GM20000 (cell line): ENCODE measurements at regions not wholly inside any gene's neighbourhood (a gene's known extent, or its start where the extent isn't known, plus 50 kb on each side); places are given as distances from the start of the nearest gene placed in this dataset.

Experiments
- DNase-seq: peaks from one replicate; pipeline ENCODE4 v3.0.0; 2012; ENCODE audit warnings: low spot score
- TF ChIP-seq, protein P1 (sequence below): IDR thresholded peaks from 2 replicates; pipeline ENCODE4 v1.5.1; 2012; ENCODE audit warnings: mild to moderate bottlenecking, control low read depth; ENCODE audit errors: extremely low read depth, missing control alignments

DNA sequence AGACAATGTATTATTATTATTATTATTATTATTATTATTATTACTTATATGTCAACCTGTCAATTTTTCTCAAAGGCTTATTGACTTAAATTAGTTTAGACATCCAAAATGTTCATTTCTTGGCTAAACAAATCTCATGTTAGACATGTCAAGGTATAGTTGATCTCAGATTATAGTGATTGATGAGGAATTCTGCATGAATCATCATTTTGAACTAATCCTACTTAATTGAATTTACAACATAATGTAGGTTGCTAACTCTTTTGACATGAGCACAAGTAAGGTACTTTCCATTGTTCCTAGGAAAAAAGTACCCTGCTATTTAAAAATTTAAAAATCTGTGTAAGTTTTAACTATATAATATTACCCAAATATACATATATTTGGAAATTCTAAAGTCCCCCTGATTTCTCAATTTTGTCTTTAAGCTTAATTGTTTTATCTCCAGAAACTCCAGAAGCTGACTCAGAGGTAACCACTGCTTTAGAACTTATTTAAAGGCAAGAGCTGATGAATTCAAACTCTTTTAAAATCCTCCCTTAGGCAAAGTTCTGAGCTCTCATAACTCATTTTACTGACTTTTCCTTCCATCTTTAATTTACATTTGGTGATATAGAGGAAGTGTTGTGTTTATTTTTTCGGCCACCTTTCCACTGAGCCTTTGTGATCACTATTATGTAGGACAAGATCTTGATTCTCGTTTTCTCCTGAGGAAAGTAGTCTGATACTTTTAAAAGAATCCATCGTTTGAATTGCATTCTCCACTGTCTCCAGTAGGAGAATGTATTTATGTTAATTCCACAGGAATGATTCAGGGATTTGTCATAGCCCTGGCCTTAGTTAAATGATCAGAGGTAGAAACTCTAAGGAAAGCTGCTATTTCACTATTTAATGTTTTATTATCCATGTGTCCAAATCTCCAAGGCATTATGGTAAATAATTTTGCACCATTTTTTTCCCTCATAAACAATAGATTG lies 1304.5 kb downstream of the AACS start:
- TF ChIP-seq, protein P1, sequence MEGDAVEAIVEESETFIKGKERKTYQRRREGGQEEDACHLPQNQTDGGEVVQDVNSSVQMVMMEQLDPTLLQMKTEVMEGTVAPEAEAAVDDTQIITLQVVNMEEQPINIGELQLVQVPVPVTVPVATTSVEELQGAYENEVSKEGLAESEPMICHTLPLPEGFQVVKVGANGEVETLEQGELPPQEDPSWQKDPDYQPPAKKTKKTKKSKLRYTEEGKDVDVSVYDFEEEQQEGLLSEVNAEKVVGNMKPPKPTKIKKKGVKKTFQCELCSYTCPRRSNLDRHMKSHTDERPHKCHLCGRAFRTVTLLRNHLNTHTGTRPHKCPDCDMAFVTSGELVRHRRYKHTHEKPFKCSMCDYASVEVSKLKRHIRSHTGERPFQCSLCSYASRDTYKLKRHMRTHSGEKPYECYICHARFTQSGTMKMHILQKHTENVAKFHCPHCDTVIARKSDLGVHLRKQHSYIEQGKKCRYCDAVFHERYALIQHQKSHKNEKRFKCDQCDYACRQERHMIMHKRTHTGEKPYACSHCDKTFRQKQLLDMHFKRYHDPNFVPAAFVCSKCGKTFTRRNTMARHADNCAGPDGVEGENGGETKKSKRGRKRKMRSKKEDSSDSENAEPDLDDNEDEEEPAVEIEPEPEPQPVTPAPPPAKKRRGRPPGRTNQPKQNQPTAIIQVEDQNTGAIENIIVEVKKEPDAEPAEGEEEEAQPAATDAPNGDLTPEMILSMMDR: no peak
- DNase-seq: no peak

- DNase-seq: no peak
- TF ChIP-seq, protein P1: no peak
Measured at GRCh38 chr12:126383506-126383905, 1318.3 kb downstream of the AACS start.

DNA sequence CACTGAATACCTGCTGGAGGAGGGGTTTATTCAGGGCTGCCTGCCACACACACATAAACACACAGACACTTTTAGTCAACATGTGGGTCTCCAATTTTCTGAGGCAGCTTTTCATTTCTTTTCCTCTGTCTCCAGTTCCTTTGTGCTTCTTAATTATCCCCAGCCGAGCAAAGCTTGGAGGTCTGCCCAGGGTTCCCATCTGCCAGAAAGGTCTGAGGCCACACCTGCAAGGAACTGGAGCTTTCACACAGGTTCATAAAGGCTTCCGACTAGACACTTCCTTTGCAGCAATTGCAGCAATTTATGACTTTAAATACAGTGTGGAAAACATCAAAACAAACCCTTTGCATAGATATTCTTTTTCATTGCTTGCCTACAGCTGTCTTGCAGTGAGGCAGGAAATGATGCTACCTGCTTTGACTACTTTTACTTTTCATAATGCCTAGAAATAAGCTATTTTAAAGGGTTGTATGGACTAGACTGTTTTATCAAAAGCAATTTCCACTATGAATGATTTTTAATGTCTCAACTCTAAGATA lies 1318.9 kb downstream of the AACS start:
- TF ChIP-seq, protein P1: no peak
- no peak for DNase-seq

- DNase-seq: no peak
- TF ChIP-seq, protein P1: no peak
Measured at GRCh38 chr12:126385785-126386184, 1320.5 kb downstream of the AACS start.

DNA sequence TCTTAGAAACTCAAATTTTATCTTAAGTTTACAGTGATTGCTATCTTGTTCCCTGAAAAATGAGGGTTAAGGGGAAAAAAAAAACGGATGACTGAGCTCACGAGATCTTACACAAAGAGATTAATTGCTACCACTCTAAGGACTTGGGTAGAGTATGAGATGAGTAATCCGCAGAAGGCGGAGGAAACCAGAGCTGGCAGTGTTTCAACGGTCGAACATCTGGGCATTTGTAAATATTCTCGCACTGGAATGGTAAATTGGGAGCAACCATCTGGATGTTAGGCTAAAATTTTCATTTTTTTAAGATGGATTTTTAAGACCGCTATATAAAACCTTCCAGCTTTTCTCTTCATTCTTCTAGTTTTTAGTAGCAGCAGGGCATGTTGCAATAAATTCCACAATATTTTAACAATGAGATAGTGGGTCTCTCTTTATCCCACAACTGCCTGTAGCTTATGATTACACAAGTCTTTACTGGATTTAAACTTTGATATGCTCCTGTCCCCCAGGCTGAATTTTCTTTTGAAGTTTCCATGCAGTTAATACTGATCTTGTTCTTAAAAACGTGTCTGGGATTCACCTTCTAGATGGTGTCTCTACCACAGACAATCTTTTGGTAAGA lies 1324.1 kb downstream of the AACS start:
- TF ChIP-seq, protein P1: no peak
- no peak for DNase-seq

DNA sequence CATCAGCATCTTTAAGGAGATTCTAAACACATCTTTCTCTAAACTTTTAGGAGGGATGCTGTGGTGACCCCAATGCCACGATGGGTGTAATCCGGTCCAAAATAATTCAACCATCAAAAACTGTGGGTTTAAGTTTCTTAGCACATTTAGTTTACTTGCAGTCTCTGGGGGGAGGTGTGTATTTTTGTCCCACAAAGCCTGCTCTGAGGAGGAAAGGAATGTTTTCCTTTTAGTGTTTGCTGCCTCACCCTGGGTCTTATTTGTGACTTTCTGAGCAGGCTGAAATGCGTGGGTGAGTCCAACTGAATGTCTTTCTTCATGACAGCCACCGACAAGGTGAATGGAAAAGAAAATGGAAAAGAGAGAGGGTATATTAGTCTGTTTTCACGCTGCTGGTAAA lies 1324.7 kb downstream of the AACS start:
- TF ChIP-seq, protein P1: no peak
- DNase-seq: no peak
